ENCODE measurements at regions not wholly inside any gene's neighbourhood (a gene's known extent, or its start where the extent isn't known, plus 50 kb on each side); places are given as distances from the start of the nearest gene placed in this dataset.

DNA sequence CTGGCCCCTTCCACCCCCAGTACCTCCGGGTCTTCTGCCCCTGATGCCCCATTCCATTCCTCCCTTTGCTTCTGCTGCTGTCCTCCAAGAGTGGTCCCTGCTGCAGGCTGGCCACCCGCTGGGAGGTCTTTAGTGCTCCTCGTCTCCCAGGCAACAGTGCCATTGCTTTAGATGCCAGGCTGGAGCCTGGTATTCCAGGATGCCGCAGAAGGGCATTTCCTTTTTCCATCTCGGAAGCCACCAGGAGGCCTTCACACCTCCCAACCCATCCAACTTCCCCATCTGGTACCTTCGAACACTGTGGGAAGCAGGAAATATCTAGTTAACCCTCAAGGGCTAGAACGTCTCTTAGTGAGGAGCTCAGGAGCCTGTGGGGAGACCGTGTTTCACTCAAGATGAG, 92.9 kb upstream of the DUSP5 start:
- no peak for TF ChIP-seq EZH2 (IDR thresholded peaks at IDR 0.05; ENCODE audit: borderline replicate concordance, insufficient read depth, low read depth, low read length, poor library complexity, severe bottlenecking)
- TF ChIP-seq, protein P1, sequence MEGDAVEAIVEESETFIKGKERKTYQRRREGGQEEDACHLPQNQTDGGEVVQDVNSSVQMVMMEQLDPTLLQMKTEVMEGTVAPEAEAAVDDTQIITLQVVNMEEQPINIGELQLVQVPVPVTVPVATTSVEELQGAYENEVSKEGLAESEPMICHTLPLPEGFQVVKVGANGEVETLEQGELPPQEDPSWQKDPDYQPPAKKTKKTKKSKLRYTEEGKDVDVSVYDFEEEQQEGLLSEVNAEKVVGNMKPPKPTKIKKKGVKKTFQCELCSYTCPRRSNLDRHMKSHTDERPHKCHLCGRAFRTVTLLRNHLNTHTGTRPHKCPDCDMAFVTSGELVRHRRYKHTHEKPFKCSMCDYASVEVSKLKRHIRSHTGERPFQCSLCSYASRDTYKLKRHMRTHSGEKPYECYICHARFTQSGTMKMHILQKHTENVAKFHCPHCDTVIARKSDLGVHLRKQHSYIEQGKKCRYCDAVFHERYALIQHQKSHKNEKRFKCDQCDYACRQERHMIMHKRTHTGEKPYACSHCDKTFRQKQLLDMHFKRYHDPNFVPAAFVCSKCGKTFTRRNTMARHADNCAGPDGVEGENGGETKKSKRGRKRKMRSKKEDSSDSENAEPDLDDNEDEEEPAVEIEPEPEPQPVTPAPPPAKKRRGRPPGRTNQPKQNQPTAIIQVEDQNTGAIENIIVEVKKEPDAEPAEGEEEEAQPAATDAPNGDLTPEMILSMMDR (IDR thresholded peaks at IDR 0.05): no peak

Data from B cell (primary cell).